ENCODE measurements at regions not wholly inside any gene's neighbourhood (a gene's known extent, or its start where the extent isn't known, plus 50 kb on each side); places are given as distances from the start of the nearest gene placed in this dataset.
A peak's percentile ranks its signal among the peaks of the same experiment; 100 is the strongest.

- TF ChIP-seq RREB1 (CRISPR knock-in tag; IDR thresholded peaks at IDR 0.05) (no peak), MAFG (tag; conservative IDR thresholded peaks at IDR 0.05) (0 out of 2 replicates have a peak, but pooled peaks have one; percentile 49), HMG20B (CRISPR knock-in tag; IDR thresholded peaks at IDR 0.05) (no peak), TEAD4 (IDR thresholded peaks at IDR 0.05; ENCODE audit: low read length) (peak; percentile 39; the same call in 1 of the 2 replicates), TEAD4 (CRISPR knock-in tag; IDR thresholded peaks at IDR 0.05; ENCODE audit: borderline replicate concordance) (no peak), ZBTB26 (CRISPR knock-in tag; IDR thresholded peaks at IDR 0.05) (no peak), PKNOX1 (IDR thresholded peaks at IDR 0.05) (peak; percentile 77), IRF9 (tag; IDR thresholded peaks at IDR 0.05) (no peak), ATF3 (IDR thresholded peaks at IDR 0.05) (peak; percentile 96), ATF3 (CRISPR knock-in tag; conservative IDR thresholded peaks at IDR 0.05) (0 out of 2 replicates have a peak, but pooled peaks have one; percentile 53), SP1 (CRISPR knock-in tag; IDR thresholded peaks at IDR 0.05) (0 out of 2 replicates have a peak, but pooled peaks have one; percentile 30)
These were observed 77.7 kb downstream of the TOMM20 start (continued) for GRCh38 chr1:235050911-235051360.

All from K562 (cell line).